Retinal pigment epithelial cell (primary cell): ENCODE measurements at regions not wholly inside any gene's neighbourhood (a gene's known extent, or its start where the extent isn't known, plus 50 kb on each side); places are given as distances from the start of the nearest gene placed in this dataset.

Experiments
- DNase-seq: peaks from one replicate; pipeline ENCODE4 v3.0.0-alpha.2; 2010; ENCODE audit warnings: low read depth
- H3K4me3 ChIP-seq: 2 replicates; pipeline ENCODE4 v1.5.1; 2011; ENCODE audit warnings: mild to moderate bottlenecking, low read length, control low read depth, moderate library complexity
- TF ChIP-seq, protein P1 (sequence below): conservative IDR thresholded peaks from 2 replicates; pipeline ENCODE4 v1.5.1; 2011; ENCODE audit warnings: low read depth, low read length, control low read depth, inconsistent platforms

DNA sequence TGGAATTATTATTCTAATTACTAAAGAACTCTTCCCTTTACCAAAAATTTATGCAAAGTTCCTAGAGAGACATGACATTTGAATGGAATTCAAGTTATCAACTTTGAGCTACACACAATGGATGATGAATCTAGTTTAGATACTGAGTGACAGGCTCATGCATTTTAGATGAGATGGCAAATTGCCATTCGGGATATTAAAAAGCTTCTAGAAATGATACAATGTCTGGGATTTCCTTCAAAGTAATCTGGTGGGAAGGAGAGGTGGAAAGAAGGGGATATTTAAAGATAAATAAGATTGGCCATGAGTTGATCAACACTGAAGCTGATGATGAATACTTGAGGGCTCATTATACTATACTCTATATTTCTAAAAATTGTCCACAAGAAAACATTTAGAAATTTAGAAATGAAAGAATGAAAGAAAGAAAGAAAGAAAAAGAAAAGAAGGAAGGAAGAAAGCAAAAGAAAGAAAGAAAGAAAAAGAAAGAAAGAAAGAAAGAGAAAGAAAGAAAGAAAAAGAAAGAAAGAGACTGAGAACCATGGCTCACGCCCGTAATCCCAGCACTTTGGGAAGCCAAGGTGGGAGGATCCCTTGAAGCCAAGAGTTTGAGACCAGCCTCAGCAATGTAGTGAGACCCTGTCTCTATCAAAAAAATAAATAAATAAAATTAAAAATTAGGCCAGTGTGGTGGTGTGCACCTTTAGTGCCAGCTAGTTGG lies 62.6 kb upstream of the NEDD4L start:
- no peak for DNase-seq
- TF ChIP-seq, protein P1, sequence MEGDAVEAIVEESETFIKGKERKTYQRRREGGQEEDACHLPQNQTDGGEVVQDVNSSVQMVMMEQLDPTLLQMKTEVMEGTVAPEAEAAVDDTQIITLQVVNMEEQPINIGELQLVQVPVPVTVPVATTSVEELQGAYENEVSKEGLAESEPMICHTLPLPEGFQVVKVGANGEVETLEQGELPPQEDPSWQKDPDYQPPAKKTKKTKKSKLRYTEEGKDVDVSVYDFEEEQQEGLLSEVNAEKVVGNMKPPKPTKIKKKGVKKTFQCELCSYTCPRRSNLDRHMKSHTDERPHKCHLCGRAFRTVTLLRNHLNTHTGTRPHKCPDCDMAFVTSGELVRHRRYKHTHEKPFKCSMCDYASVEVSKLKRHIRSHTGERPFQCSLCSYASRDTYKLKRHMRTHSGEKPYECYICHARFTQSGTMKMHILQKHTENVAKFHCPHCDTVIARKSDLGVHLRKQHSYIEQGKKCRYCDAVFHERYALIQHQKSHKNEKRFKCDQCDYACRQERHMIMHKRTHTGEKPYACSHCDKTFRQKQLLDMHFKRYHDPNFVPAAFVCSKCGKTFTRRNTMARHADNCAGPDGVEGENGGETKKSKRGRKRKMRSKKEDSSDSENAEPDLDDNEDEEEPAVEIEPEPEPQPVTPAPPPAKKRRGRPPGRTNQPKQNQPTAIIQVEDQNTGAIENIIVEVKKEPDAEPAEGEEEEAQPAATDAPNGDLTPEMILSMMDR: no peak
- no peak overlapping the region for H3K4me3 ChIP-seq

DNA sequence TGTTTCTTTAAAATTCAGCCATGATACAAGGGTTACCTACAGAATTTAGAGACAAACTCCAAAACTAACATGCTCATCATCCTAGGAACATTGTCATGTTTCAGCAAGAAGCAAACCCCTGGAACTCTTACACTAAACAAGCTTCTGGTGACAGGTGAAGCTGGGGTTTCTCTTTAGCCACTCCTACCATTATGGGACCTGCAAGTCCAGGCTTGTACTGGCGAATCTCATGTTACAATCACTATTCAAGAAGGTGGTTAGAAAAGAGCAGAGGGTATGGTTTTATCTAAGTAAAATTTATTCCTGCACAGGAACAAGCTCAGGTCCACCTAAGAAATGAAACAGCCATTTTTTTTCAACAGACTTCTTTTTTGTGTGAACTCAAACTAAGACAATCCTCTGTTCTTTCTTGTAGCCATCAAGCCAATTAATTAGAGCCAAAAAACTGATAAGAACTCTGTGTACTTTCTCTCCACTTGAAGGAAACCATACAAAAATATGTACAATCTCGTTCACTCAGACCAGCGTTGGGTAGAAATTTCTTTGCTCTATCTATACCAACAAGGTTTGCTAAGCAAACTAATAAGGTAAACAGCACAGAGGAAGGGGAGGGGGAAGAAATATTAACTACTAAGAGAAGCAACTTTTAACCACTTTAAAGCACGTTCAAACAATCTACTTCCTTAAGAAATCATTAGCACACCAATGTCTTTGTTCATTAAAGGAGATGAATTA lies 63.3 kb upstream of the NEDD4L start:
- TF ChIP-seq, protein P1: no peak
- no peak for DNase-seq
- H3K4me3 ChIP-seq: no peak overlapping the region

DNA sequence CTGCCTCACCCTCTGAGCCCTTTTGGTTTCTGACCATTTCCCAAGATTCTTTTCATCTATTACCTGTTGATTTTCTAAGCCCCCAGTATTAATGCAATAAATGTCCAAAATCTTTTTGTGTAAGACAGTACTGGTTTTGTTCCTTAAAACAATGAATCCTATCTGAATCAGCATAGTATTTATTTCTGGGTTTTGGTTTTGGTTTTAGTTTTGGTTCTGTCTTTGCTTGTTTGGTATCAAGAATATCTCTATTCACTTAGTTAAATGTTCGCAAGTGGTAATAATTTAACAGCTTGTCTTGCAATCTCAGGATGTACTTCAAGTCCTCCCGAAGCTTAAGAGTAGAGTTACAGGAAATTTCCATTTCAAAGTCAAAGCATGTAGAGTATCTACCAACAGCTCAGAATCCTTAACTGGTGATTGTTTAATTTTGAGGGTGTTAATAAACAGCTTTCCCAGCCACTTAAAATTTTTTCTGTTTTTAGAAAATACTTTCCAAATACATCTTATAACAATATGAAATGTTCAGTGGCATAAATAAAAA lies 67.7 kb upstream of the NEDD4L start:
- TF ChIP-seq, protein P1: no peak
- DNase-seq: no peak

DNA sequence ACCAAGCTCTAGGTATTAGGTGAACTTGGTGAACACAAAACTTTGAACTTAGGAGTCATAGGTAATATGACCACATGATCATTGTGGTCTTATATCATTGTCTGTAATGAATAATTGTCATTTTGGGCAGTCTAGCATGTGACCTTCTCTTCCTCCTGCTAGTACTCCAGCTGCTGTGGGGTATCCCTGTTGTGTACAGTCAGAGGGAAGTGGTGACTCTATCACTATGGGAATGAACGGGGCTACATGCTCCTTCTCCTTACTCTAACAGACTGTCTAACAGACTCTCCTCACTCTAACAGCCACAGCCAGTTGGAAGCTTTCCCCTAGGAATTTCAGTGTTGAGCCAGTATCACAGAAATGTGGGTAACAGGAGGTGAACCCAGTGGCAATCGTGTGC lies 68.2 kb upstream of the NEDD4L start:
- DNase-seq: no peak
- TF ChIP-seq, protein P1: no peak
- no peak overlapping the region for H3K4me3 ChIP-seq

More for the DNA sequence above, 67.7 kb upstream of the NEDD4L start:
- no peak overlapping the region for H3K4me3 ChIP-seq

DNA sequence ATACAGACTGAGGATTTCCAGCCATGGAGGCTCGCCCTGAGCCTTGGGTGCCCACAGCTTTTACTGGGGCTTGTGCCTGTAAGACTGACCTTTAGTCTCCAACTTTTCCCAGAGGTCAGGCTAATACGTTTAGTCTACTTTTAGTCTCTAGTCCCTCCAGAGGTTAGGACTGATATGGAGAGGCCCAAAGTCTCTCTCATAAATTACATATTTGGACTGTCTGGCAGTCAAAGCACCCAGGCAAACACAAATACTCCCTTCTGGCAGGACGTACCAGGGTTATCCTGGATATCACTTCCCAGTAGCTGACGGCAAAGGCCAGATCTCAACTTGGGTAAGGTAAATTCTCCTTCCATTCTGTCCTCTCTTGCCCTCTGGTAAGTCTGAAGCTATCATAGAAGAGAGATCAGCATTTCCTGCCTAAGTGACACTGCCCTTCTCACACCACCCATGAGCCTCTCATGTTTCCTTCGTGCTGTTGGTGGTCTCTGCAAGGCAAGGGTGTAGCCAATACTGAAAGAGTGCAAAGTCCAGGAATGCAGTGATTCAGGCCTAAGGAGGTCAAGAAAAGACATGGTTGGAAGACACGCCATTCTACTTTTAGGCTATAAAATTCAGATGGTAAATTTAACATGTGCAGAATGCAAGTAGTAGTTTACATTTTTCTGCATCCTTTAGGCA lies 69.3 kb upstream of the NEDD4L start:
- DNase-seq: no peak
- TF ChIP-seq, protein P1: no peak
- no peak overlapping the region for H3K4me3 ChIP-seq

DNA sequence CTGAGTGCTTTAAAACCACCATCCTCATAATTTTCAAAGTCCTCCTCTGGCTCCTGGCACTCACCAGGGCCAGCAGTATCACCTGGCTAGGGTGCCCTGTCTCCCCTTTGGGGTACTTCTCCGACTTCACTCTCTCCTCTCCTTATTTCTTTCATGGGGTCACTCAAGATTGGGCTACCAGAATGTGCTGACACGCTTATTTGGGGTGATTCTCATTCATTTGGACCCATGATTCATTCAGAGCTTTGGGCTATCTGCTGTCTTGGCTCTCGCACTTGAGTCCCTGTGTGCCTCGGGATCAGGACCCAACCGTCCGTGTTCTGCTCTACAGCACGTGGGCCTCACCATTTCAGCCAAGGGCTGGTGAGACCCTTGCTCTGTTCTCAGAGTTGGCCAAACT lies 70.1 kb upstream of the NEDD4L start:
- no peak for DNase-seq
- TF ChIP-seq, protein P1: no peak
- H3K4me3 ChIP-seq: no peak overlapping the region
